Astrocyte of the cerebellum (primary cell): ENCODE measurements at regions not wholly inside any gene's neighbourhood (a gene's known extent, or its start where the extent isn't known, plus 50 kb on each side); places are given as distances from the start of the nearest gene placed in this dataset.

Experiments
- DNase-seq: peaks from one replicate; pipeline ENCODE4 v3.0.0-alpha.2; 2011; ENCODE audit warnings: low read depth
- H3K4me3 ChIP-seq: 2 replicates; pipeline ENCODE4 v1.5.1; 2011; ENCODE audit warnings: mild to moderate bottlenecking, low read depth, low read length, moderate library complexity
- in situ Hi-C: cut with HindIII; loops from 2 replicates; pipeline ENCODE4 v1.10.0; 2017; ENCODE audit warnings: low sequenced_read_pairs
- TF ChIP-seq, protein P1 (sequence below): IDR thresholded peaks from 2 replicates; pipeline ENCODE4 v1.5.1; 2012; ENCODE audit warnings: low read length, low read depth, moderate library complexity, mild to moderate bottlenecking; ENCODE audit errors: missing control alignments

DNA sequence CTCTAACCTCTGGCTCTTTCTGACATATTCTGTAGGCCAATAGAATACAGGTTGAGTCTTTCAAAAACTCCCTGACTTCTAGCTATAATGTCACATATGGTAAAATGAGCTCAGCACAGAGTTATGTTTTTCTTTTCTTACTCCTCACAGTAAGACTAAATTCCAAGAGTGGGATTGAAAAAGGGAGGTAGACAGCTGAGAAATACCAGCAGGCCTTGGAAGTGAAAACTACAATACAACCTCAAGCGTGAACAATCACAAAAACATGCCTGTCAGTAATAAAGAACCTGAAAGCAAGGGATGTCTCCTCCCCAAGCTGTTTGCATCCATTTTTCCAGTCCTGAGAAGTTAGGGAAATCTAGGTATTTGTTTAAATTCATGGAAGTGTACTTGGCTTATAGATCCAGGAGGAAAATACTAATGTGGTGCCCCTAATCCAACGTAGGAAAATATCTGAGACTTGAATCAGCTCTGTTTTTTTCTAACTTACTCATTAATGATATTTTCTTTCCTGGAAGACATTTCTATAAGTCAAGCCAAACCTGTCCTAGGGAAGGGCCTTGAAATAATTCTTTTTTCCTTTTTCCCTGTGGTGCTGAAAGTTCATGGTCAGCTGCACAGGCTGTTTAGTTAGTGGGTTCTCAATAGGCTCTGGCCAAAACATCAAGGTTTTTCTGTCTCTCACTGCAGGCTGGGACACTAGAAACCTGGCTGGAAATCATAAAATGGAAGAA, 167.9 kb upstream of the SPATS2L start:
- DNase-seq: peak; percentile 80
- in situ Hi-C loops: no loop called here
- TF ChIP-seq, protein P1, sequence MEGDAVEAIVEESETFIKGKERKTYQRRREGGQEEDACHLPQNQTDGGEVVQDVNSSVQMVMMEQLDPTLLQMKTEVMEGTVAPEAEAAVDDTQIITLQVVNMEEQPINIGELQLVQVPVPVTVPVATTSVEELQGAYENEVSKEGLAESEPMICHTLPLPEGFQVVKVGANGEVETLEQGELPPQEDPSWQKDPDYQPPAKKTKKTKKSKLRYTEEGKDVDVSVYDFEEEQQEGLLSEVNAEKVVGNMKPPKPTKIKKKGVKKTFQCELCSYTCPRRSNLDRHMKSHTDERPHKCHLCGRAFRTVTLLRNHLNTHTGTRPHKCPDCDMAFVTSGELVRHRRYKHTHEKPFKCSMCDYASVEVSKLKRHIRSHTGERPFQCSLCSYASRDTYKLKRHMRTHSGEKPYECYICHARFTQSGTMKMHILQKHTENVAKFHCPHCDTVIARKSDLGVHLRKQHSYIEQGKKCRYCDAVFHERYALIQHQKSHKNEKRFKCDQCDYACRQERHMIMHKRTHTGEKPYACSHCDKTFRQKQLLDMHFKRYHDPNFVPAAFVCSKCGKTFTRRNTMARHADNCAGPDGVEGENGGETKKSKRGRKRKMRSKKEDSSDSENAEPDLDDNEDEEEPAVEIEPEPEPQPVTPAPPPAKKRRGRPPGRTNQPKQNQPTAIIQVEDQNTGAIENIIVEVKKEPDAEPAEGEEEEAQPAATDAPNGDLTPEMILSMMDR: no peak
- no peak overlapping the region for H3K4me3 ChIP-seq

DNA sequence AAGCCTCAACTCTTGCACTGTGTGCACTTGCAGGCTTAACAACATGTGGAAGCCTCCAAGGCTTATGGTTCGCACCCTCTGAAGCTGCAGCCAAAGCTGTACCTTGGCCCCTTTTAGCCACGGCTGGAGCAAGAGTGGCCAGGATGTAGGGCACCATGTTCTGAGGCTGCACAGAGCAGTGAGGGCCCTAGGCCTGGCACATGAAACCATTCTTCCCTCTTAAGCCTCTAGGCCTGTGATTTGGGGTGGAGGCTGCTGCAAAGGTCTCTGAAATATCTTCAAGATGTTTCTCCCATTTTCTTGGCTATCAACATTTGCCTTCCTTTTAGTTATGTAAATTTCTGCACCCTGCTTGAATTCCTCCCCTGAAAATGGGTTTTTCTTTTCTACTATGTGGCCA, 161.9 kb upstream of the SPATS2L start:
- DNase-seq: no peak
- no peak overlapping the region for H3K4me3 ChIP-seq
- in situ Hi-C loops: no loop called here
- TF ChIP-seq, protein P1: no peak

DNA sequence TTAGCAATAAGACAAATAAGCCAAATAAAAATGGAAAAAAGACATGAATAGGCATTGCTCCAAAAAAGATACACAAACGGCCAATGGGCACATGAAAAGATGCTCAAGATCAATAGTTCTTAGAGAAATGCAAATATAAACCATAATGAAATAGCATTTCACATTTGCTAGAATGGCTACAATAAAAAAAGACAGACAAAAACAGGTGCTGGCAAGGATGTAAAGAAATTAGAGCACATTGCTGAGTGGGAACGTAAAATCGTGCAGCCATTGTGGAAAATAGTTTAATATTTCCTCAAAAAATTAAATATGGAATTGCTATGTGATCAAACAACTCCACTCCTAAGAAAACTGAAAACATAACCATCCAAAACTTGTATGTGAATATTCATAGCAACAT, 160.0 kb upstream of the SPATS2L start:
- TF ChIP-seq, protein P1: no peak
- H3K4me3 ChIP-seq: no peak overlapping the region
- DNase-seq: no peak
- in situ Hi-C loops: no loop called here

DNA sequence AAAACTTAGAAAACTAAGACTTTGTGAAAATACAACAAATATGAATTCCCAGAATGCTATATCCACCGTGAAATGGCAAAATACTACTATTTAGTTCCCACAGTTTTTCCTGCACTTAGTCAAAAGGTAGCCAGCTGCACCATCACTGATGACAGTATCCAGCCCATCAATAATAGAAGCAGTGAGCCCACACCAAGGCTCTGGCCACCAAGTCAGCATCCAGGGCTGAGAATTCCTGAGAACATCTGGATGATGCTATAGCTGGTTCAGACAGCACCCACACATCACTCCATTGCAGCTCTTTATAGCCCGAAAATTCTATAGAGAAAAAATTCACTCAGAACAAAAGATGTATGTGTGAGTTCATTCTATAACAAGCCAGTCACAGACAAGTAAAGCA, 159.1 kb upstream of the SPATS2L start:
- TF ChIP-seq, protein P1: no peak
- in situ Hi-C loops: no loop called here
- no peak overlapping the region for H3K4me3 ChIP-seq
- DNase-seq: no peak

DNA sequence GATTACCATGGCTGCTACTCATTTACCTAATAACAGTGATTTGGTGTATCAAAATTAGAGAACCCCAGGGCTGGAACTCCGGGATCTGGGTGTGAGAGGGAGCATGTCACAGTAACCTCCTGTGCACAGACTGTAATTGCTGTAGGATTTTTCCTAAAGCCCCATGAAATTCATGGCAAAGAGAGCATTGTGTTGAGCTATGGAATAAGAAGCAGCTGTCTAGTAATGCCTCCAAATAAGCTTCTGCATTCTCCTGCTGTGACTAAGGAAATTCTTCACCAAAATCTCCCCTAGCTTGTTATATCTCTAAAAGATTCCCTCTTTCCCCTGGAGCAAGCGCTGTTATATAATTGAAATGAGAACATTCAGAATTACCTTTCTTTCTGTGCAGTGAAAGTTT, 158.1 kb upstream of the SPATS2L start:
- in situ Hi-C loops: no loop called here
- DNase-seq: no peak
- H3K4me3 ChIP-seq: no peak overlapping the region
- TF ChIP-seq, protein P1: no peak

DNA sequence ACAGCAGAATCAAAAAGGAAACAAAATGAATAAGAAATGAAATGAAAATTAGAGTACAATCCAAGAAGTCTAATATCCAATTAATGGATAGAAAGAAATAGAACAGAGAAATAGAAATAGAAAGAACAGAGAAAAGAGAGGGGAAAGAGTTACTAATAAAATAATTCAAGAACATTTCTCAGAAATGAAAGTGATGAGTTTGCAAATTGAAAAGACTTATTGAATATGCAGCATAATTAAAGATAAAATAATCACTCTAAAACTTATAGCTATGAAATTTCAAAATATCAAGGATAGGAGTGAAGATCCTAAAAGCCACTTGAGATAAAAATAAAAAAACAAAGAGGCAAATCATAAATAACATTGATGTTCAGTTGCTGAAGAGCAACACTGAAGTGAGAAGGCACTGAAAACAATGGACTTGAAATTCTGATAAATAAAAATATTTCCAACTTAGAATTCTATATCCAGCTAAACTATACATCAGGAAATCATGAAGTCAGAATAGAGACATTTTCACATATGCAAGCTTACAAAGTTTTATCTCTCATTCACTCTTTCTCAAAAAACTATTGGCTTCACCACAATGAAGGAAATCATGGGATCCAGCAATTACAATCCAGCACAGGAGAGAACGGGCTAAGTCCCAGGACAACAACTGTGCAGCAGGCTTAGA, 155.9 kb upstream of the SPATS2L start:
- no peak for DNase-seq
- TF ChIP-seq, protein P1: no peak
- in situ Hi-C loops: no loop called here
- no peak overlapping the region for H3K4me3 ChIP-seq
